HL-60/S4 treated with retinoic acid at 250 ng/mL for 4 days and 3 days (cell line): ENCODE measurements at regions not wholly inside any gene's neighbourhood (a gene's known extent, or its start where the extent isn't known, plus 50 kb on each side); places are given as distances from the start of the nearest gene placed in this dataset.

ENCODE experiments used
- in situ Hi-C: fragments of 300-500 bp; cut with MboI; formaldehyde crosslinking; loops from 2 replicates; pipeline ENCODE4 v1.7.0; 2022; ENCODE audit warnings: low sequenced_read_pairs

DNA sequence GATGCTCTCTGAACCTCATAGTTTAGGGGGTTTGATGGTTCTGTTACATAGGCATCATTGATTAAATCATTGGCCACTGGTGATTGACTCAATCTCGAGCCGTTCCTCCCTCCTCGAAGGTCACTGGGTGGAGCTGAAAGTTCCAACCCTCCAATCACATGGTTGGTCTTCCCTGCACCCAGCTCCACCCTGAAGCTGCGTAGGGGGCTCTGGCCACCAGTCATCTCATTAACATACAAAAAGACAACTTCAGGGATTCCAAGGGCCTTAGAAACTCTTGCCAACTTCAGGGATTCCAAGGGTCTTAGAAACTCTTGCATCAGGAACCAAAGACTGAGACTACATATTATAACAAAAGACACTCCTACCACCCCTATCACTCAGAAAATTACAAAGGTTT lies 306.5 kb upstream of the TNRC6C start:
- in situ Hi-C loops, result no loop called here

DNA sequence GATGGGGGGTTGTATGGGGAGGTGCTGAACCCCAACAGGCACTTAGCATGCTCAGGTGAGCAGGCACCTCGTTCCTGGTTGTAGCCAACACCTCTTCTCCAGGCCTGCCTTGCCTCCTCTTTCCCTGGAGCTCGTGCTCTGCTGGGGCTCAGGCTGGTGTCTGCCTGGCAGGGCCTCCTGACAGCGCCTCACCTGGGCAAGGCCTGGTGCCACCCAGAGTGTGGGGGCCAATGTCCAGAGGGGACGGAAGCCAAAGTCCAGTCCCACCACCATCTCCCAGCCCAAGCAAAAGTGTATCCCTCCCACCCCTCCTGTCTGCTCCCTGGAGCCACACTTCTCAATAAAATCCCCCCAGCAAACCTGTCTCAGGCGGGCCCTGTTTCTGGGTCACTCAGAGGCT lies 304.2 kb upstream of the TNRC6C start:
- in situ Hi-C loops, result no loop called here

DNA sequence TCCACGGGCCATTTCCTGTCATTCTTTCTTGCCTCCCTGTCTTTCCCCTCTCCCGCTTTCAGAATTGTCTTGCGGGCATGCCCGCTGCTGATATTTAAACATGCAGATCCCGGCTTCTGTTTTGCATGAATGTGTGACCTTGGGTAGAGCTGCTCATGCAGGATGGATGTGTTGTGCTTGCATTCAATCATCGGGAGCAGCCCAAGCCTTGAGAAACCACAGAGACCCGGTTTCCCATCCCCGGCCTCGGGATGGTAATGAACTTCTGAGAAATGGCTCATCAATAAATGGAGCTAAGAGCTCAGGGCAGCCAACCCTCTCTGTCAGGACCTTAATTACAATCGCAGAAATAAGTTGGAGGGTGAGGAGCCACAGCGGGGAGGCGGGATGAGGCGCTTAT lies 303.7 kb upstream of the TNRC6C start:
- in situ Hi-C loops, result no loop called here

DNA sequence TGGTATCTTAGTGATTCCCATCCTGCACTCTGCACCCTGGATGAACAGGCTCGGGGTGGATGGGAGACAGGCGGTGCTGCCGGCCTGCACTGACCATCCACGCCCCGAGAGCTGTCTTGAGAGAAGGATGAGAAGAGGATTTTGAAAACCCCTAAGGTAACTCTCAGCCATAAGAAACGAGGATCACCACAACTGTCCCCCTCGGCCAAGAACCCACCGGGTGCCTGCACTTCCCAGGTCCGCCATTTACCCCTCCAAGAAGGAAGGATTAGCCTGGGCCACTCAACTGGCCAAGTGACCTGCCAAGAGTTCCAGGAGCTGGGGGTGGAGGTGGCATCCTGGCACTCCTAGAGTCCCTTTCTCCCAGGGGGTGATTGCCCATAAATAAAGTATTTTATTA lies 302.4 kb upstream of the TNRC6C start:
- in situ Hi-C loops, result no loop called here

DNA sequence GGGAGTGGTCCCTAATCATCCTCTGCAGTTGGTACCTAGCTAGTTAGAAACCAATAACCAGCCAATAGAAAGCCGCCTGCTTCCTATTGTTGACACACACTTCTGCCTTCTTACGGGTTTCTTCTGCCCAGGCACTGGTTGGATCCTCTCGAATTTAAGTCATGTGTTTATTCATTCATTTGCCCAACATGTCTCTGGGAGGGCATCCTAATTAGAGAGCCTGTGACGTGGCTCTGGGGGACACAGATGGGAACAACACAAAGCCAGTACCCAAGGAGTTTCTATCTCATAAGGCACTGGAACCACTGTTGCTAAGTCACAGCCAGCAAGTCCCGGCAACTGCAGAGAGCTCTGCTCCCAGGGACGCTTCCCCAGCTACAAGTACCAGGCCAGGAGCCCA lies 300.7 kb upstream of the TNRC6C start:
- in situ Hi-C loops, result no loop called here

DNA sequence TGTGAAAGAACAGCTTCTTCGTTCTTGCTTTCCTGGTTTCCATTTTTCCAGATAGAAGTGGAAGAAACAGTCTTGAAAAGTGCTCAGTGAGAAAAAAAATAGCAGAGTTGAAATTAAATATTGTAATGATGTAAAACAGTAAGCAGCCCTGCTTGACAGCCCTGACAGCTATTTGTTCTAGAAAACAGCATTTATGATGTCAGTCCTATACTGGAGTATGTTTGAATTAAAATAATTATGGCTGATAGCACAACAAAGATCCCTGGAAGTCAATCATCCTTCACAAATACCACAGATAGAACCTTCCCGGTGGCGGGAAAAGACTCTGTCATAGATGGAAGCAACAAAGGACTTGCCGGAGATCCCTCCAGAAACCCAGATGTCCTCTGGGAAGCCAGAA lies 298.0 kb upstream of the TNRC6C start:
- in situ Hi-C loops, result no loop called here

DNA sequence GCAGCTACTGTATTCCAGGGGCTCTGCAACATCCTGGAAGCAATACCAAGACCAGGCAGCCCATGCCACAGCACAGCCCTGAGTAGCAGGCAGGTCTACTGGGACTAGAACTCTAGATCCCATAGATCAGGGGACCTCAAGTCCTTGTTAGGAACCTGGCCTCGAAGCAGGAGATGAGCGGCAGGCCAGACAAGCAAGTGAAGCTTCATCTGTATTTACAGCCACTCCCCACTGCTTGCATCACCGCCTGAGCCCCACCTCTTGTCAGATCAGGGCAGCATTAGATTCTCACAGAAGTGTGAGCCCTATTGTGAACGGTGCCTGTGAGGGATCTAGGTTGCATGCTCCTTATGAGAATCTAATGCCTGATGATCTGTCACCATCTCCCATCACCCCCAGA lies 295.7 kb upstream of the TNRC6C start:
- in situ Hi-C loops, result no loop called here

DNA sequence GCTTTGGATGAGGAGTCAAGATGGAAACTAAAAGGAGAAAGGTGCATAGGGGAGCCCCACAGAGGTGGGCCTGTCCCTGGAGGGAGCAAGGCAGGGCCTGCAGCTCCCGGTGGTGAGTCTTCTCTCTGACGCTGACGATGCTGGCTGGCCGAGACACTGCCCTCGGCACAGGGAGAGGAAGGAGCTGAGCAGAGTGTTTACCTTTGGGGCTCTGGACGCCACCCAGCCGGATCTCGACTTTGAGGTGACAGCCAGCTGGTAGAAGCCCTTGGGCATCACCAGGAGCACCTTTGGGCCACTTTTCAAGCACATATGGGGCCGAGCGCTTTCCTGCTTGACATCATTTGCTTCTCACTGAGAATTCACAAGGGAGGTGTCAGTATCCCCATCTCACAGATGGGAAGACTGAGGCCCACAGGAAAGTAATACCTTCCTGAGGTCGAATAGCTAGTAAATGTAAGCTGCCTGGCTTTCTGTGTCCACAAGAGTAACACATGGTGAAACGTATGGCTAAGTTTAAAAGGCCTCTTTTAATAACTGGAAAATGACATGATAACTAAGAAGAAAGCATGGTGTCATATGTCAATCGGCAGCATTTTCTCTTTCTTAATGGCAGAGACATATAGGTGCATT lies 294.3 kb upstream of the TNRC6C start:
- in situ Hi-C loops, result no loop called here

DNA sequence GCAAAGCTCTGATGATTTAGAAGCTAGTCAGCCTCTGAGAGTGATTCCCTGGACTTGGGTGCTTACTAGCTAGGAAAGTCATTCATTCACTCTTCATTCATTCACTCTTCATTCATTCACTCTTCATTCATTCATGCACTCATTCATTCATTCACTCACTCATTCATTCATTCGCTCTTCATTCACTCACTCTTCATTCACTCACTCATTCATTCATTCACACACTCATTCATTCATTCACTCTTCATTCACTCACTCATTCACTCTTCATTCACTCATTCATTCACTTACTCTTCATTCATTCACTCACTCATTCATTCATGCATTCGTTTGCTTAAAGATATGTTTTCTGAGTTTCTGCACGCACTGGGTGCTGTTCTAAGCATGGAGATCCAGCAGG lies 292.7 kb upstream of the TNRC6C start:
- in situ Hi-C loops, result no loop called here

DNA sequence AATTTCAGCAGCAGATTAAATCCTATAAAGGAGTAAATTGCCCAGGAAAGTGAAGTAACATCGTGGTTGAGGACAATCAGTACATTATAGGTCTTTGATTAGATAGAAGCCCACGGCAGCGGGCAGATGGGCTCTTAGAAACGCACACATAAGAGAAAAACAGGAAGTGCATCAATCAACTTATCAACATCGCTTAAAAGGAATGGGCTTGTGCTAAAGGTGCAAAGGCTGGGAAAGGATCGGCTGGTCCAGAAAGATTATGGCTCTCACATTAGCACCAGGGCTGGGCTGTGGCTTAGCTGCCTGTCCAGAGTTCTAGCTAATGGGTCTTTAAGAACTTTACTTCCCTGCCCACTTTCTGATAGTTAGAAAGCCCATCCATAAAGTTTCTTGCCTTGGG lies 292.0 kb upstream of the TNRC6C start:
- in situ Hi-C loops, result no loop called here

DNA sequence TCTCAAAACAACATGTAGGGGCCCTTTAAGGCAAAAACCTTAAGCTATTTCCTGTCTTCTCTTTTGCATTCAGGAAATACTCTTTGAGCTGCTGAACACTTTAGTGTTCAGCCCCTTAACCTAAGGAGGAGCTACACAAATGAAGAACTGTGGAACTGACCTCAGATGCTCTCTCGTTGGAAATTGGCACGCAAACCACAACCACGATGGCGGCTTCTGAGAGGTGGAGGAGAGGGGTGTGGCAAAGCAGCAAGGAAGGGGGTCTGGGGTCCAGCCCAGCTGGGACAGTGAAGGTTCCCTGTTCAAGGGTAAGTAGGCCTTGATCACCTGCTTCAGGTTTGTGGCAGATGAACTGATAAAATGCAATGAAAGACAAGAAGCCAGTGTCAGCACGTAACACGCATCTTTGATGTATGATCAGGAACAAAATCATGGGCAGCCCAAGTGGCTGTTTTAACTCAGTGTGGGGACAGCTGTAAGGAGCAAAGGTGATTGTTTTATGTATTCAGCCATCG lies 291.6 kb upstream of the TNRC6C start:
- in situ Hi-C loops, result no loop called here

DNA sequence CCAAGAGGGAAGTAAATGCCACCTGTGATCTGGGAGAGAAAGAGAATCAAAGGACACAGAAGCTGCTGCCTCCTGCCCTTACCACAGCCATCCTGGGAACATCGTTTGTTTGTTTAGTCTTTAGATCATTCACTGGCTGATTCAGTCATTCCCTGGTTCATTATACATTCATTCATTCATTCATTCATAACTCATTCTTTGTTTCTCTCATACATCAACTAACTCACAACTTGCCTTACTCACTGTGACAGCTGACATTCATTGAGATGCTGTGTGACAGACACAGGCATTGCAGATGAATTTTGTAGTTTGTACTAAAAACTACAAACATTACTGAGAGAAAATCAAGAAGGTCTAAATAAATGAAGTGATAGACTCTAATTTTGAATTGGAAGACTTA lies 291.0 kb upstream of the TNRC6C start:
- in situ Hi-C loops, result no loop called here

DNA sequence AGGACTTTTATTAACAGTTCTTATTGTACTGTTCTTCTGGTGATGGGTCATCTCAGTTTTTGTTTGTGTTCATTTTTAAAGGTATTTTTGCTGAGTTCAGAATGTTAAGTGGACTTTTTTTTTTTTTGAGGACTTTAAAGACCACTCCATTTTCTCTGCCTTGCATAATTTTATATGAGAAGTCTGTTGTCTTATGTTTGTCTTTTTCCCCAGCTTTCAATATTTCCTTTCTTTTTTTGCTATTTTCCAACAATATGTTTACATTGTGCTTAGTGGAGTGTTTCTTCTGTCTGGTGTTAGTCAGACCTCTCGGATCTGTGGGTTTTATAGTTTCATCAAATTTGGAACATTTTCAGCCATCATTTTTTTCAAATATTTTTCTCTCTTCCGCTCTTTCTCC lies 290.0 kb upstream of the TNRC6C start:
- in situ Hi-C loops, result no loop called here

DNA sequence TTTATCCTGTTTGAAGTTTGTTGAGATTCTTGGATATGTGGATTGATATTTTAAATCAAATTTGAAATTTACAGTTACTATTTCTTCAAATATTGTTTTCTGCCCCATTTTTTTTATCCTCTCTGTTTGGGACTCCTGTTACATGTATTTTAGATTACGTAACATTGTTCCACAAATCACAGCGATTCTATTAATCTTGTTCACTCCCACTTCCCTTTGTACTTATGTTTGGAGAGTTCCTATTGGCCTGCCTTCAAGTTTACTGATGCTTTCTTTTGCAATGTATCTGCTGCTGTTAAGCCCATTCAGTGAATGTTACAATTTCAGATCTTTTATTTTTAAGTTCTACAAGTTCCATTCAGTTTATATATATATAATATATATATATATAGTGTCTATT lies 288.3 kb upstream of the TNRC6C start:
- in situ Hi-C loops, result no loop called here

DNA sequence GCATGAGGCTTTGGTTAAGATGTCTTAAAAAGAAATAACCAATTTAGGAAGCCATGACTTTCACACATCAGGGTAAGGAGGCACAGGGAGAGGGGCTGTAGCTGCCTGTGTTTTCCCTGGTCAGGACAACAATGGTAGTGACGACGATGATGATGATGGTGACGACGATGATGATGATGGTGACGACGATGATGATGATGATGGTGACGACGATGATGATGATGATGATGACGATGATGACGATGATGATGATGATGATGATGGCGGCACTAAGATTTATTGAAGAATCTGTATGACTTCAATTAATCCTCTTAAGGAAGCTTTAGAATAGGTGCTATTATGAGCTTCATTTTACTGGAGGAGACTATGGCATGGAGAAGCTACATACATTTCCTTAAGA lies 284.1 kb upstream of the TNRC6C start:
- in situ Hi-C loops, result no loop called here

DNA sequence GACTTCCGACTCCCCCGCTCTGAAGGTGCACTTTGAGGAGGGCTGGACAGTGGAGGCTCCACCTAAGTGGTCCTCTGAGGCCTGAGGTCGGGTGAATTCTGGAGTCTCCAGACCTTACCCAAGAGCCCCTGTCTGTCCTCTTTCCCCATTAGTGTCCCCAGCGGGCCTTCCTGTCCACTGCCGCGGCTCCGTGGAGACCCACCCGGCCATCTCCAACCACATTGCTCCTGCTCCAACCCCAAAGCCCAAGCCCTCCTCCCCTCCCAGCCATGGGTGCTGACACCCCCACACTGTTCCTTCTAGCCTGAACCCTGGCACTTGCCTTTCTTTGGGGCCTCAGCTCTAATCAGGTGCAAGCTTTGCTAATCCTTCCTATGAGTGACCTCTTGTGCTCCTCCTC lies 283.1 kb upstream of the TNRC6C start:
- in situ Hi-C loops, result no loop called here

DNA sequence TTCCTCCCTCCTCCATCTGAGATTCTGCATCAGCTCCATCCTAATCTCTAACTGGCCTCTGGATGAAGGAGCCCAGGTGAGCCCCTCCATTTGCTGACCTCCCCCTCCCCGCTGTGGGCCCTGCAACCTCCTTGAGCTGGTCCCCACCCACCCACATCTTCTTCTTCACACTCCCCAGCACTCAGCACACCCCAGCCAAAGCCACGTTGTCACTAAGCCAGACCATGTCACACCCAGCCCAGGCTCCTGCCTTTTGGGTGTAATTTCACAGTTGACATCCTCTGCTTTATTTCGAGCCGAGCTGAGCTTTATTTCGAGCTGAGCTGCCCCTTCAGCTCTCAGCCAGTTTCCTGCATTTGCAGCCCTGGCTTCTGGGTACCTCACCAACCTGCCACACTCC lies 282.7 kb upstream of the TNRC6C start:
- in situ Hi-C loops, result no loop called here

DNA sequence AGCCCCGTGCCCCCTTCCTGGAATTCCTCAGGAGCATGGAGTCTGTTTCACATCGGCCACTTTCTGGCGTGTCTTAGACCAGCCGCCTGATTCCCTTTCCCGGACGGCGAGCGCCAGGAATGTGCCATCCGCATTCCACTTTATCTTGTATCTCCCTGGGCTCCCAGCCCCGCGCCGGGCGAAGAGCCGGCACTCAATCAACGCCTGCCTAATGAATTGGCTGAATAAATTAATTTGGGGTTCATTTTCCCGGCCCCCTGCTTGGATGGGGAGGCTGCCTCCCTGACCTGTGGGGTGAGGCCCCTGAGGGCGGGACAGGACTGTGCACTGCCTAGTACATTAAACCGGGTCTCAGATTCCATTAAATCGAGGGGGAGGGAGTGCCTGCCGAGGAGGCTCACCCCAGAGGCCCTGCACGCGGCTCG lies 282.3 kb upstream of the TNRC6C start:
- in situ Hi-C loops, result no loop called here

DNA sequence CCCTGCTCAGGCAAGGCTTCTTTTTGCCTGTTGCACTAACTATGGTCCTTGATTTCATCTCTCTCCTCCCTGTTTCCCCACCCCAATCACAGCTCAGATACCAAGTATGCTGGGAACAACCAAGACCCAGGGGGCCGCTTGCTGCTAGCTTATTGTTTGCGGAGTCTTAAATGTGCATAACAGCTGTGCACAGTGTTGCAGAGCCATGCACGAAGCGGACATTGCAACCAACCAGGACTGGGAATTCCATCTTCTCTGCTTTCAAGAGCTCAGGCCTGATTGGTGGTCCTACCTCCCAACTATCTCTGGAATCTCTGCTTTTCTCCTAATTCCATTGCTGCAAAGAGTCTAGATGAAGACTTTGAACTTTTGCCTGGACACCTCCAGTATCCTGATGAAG lies 281.3 kb upstream of the TNRC6C start:
- in situ Hi-C loops, result no loop called here

DNA sequence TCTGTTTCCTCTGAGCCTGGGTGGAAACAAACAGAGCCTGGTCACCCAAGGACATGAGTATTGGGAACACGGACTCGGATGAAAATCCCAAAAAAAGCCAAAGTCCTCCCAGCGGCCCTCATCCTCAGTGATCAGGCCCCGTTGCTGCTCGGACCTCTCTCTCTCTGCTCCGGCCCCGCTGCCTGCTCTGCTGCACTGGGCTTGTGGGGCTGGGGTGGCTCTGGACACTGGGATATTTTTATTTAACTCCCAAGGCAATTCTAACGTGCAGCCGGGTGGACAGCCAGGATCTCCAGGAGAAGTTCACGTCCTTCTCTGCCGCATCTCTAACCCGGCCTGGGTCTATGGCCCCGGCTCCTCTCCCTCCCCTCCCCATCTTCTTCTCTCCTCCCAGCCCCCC lies 280.9 kb upstream of the TNRC6C start:
- in situ Hi-C loops, result no loop called here

DNA sequence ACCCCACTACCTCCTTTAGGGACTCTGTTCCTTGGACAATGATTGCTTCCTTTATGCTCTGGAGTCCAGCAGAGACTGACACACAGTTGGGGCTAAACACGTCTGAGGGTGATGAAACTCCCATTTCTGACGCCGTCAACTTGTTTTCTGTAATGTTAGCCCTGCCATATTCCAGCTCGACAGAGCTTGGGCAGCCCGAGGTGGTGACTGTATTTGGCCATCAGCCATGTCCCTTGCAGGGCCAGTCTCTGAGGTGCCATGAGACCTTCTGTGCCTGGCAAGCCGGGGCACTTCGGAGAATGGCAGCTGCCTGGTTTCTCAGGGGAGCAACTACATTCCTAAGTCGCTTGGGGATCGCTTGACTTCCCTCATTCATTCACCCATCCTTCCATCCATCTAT lies 278.9 kb upstream of the TNRC6C start:
- in situ Hi-C loops, result no loop called here

DNA sequence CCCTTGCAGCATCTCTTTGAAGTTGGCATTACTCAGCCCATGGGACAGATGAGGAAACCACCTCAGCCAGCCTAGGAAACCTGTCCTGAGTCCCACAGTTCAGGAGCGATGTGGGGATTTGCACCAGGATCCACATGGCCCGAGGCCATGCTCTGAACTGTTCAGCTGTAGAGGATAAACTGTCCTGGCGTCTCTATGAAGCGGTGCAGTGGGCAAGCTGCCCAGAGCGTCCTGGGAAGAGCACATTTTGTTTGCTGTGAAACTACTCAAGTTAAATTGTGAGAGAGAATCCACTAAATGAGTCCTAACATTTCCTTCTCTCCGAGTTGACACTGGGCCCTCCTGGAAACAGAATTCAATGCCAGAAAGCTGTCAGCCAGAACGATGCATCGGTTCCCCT lies 276.6 kb upstream of the TNRC6C start:
- in situ Hi-C loops, result no loop called here
